ENCODE measurements at regions not wholly inside any gene's neighbourhood (a gene's known extent, or its start where the extent isn't known, plus 50 kb on each side); places are given as distances from the start of the nearest gene placed in this dataset.

- TF ChIP-seq CTCF (IDR thresholded peaks at IDR 0.05; ENCODE audit: unreplicated experiment): peak; percentile 14
- Mint-ChIP-seq H3K27me3 (peaks cover 80% of the 10 kb centered on the region), H3K9me3 (ENCODE audit: low read depth) (no peaks in the 10 kb centered on the region), H3K4me3 (ENCODE audit: low read depth) (peak overlapping the region; percentile 83), H3K36me3 (ENCODE audit: insufficient read depth) (no peaks in the 10 kb centered on the region), H3K4me1 (ENCODE audit: low read depth) (peaks cover 17% of the 10 kb centered on the region), H3K27ac (peak overlapping the region; percentile 74)
- DNase-seq (ENCODE audit: low spot score, unreplicated experiment): no peak
These were observed 99.9 kb upstream of the TENM3 start for GRCh38 chr4:182143086-182143821.

GRCh38 chr4:182143822-182144625, 99.2 kb upstream of the TENM3 start:
- DNase-seq (ENCODE audit: low spot score, unreplicated experiment): peak; percentile 32
- H3K9me3 Mint-ChIP-seq (ENCODE audit: low read depth): no peaks in the 10 kb centered on the region
- peak overlapping the region; percentile 74 for H3K27ac Mint-ChIP-seq
- H3K36me3 Mint-ChIP-seq (ENCODE audit: insufficient read depth): no peaks in the 10 kb centered on the region
- H3K27me3 Mint-ChIP-seq: peaks cover 77% of the 10 kb centered on the region
- no peak for TF ChIP-seq CTCF (IDR thresholded peaks at IDR 0.05; ENCODE audit: unreplicated experiment)
- peak overlapping the region; percentile 83 for H3K4me3 Mint-ChIP-seq (ENCODE audit: low read depth)
- peaks cover 17% of the 10 kb centered on the region for H3K4me1 Mint-ChIP-seq (ENCODE audit: low read depth)

- H3K27me3 Mint-ChIP-seq: peaks cover 76% of the 10 kb centered on the region
- DNase-seq (ENCODE audit: low spot score, unreplicated experiment): peak; percentile 26
- H3K27ac Mint-ChIP-seq: peak overlapping the region; percentile 89
- peaks cover 17% of the 10 kb centered on the region for H3K4me1 Mint-ChIP-seq (ENCODE audit: low read depth)
- TF ChIP-seq CTCF (IDR thresholded peaks at IDR 0.05; ENCODE audit: unreplicated experiment): no peak
- no peaks in the 10 kb centered on the region for H3K9me3 Mint-ChIP-seq (ENCODE audit: low read depth)
- H3K36me3 Mint-ChIP-seq (ENCODE audit: insufficient read depth): no peaks in the 10 kb centered on the region
- peak overlapping the region; percentile 87 for H3K4me3 Mint-ChIP-seq (ENCODE audit: low read depth)
These were observed 98.4 kb upstream of the TENM3 start for GRCh38 chr4:182144626-182145333.

- Mint-ChIP-seq H3K4me1 (ENCODE audit: low read depth) (peaks cover 17% of the 10 kb centered on the region), H3K36me3 (ENCODE audit: insufficient read depth) (no peaks in the 10 kb centered on the region)
- no peak for DNase-seq (ENCODE audit: low spot score, unreplicated experiment)
These were observed 97.8 kb upstream of the TENM3 start for GRCh38 chr4:182145334-182145905.

More at GRCh38 chr4:182145334-182145905, 97.8 kb upstream of the TENM3 start:
- H3K27me3 Mint-ChIP-seq: peaks cover 73% of the 10 kb centered on the region
- peak overlapping the region; percentile 87 for H3K4me3 Mint-ChIP-seq (ENCODE audit: low read depth)
- H3K27ac Mint-ChIP-seq: peak overlapping the region; percentile 89
- no peak for TF ChIP-seq CTCF (IDR thresholded peaks at IDR 0.05; ENCODE audit: unreplicated experiment)
- H3K9me3 Mint-ChIP-seq (ENCODE audit: low read depth): no peaks in the 10 kb centered on the region
